Hepatocyte (in vitro differentiated cells): ENCODE measurements at regions not wholly inside any gene's neighbourhood (a gene's known extent, or its start where the extent isn't known, plus 50 kb on each side); places are given as distances from the start of the nearest gene placed in this dataset.

Source experiments
- CTCF ChIP-seq: fragments of 200-600 bp; sonication (generic); IDR thresholded peaks from 2 replicates; pipeline ENCODE4 v1.5.1; 2016; ENCODE audit warnings: antibody characterized with exemption, mild to moderate bottlenecking; ENCODE audit not compliant: poor library complexity
- EZH2 ChIP-seq: fragments of 200-600 bp; sonication (generic); IDR thresholded peaks from 2 replicates; pipeline ENCODE4 v1.6.1; 2016; ENCODE audit warnings: antibody characterized with exemption, mild to moderate bottlenecking, borderline replicate concordance

- no peak for TF ChIP-seq EZH2
- no peak for TF ChIP-seq CTCF
Measured at GRCh38 chr2:123917241-123917640, 107.8 kb upstream of the CNTNAP5 start.
